Endothelial cell of umbilical vein (primary cell): ENCODE measurements at regions not wholly inside any gene's neighbourhood (a gene's known extent, or its start where the extent isn't known, plus 50 kb on each side); places are given as distances from the start of the nearest gene placed in this dataset.

ENCODE experiments used
- BruUV-seq: library from RNA; stranded (reverse); fragments of 400-500 nt; replicated peaks from 2 replicates; lab custom pipeline; 2021; lab: Mats Ljungman, UMichigan
- CTCF ChIA-PET: fragments of 300-600, 350-600 bp; sonication (Branson Sonifier 250); formaldehyde crosslinking; loops from one replicate; lab custom pipeline; 2021; ENCODE audit warnings: antibody characterized with exemption, inconsistent platforms; lab: Charles Lee
- POLR2A ChIA-PET: fragments of 300-600, 350-600 bp; sonication (Branson Sonifier 250); formaldehyde crosslinking; loops from one replicate; lab custom pipeline; 2021; ENCODE audit warnings: antibody characterized with exemption, inconsistent platforms; lab: Charles Lee
- DNase-seq: peaks from one replicate; pipeline ENCODE4 v3.0.0-alpha.2; 2011; ENCODE audit warnings: low read depth, low spot score
- FAIRE-seq: peaks from 2 replicates; lab custom pipeline; 2011; peaks lifted over from hg19 to GRCh38; lab: Jason Lieb, UNC
- H2AFZ ChIP-seq: 2 replicates; pipeline ENCODE4 v1.6.0; 2012; ENCODE audit warnings: low read depth, low read length, control low read depth, inconsistent platforms
- H3K27ac ChIP-seq: 2 replicates; pipeline ENCODE4 v1.5.1; 2011; ENCODE audit warnings: low read depth, mild to moderate bottlenecking, control low read depth, low read length, moderate library complexity; ENCODE audit not compliant: insufficient read depth
- H3K27me3 ChIP-seq, 2 experiments: 2 replicates each; pipeline versions ENCODE4 v1.6.0 to v1.6.1; 2011; ENCODE audit warnings: low read length in 2 of 2, mixed read lengths in 1 of 2; ENCODE audit not compliant: control insufficient read depth in 2 of 2, insufficient read depth in 2 of 2
- H3K36me3 ChIP-seq, 2 experiments: 2 replicates in 1 of 2; 3 replicates in 1 of 2; pipeline ENCODE4 v1.5.1; 2011; ENCODE audit warnings: low read length in 2 of 2, mild to moderate bottlenecking in 1 of 2, moderate library complexity in 1 of 2; ENCODE audit not compliant: control insufficient read depth in 2 of 2, insufficient read depth in 2 of 2; ENCODE audit errors: extremely low read depth in 1 of 2
- H3K4me1 ChIP-seq: 3 replicates; pipeline ENCODE4 v1.5.1; 2011; ENCODE audit warnings: mild to moderate bottlenecking, low read length; ENCODE audit not compliant: control insufficient read depth, insufficient read depth; ENCODE audit errors: extremely low read depth
- H3K4me2 ChIP-seq: 2 replicates; pipeline ENCODE4 v1.6.1; 2011; ENCODE audit warnings: low read length, control low read depth, mixed read lengths; ENCODE audit not compliant: insufficient read depth
- H3K4me3 ChIP-seq, 3 experiments: fragments of 200-600 bp in 1 of 3; sonication (generic), shearing (Covaris generic) in 1 of 3; replicated peaks in 1 of 3; 2 replicates each; pipeline ENCODE4 v1.5.1; 2011 to 2016; ENCODE audit warnings: control low read depth in 3 of 3, low read length in 3 of 3, mild to moderate bottlenecking in 2 of 3, inconsistent platforms in 1 of 3, low read depth in 1 of 3, moderate library complexity in 1 of 3; ENCODE audit not compliant: insufficient read depth in 1 of 3
- H3K79me2 ChIP-seq: 2 replicates; pipeline ENCODE4 v1.6.0; 2012; ENCODE audit warnings: low read length, inconsistent platforms; ENCODE audit not compliant: control insufficient read depth, insufficient read depth
- H3K9ac ChIP-seq: replicated peaks from 2 replicates; pipeline ENCODE3; 2011; ENCODE audit warnings: low read length, control low read depth; ENCODE audit not compliant: insufficient read depth; ENCODE audit errors: extremely low read depth
- H3K9me1 ChIP-seq: replicated peaks from 3 replicates; pipeline ENCODE4 v1.6.0; 2011; ENCODE audit warnings: mild to moderate bottlenecking, low read length; ENCODE audit not compliant: control insufficient read depth, insufficient read depth; ENCODE audit errors: extremely low read depth
- H3K9me3 ChIP-seq: replicated peaks from 2 replicates; pipeline ENCODE4 v1.5.1; 2012; ENCODE audit warnings: low read length, inconsistent platforms; ENCODE audit not compliant: control insufficient read depth, insufficient read depth
- H4K20me1 ChIP-seq: replicated peaks from 2 replicates; pipeline ENCODE3; 2011; ENCODE audit warnings: mild to moderate bottlenecking, low read length; ENCODE audit not compliant: control insufficient read depth, insufficient read depth; ENCODE audit errors: extremely low read depth
- EZH2 ChIP-seq: IDR thresholded peaks from 2 replicates; pipeline ENCODE4 v1.6.1; 2012; ENCODE audit warnings: borderline replicate concordance, low read depth, mild to moderate bottlenecking, moderate library complexity, low read length, inconsistent platforms; ENCODE audit not compliant: severe bottlenecking
- FOS ChIP-seq: IDR thresholded peaks from 2 replicates; pipeline ENCODE4 v1.6.1; 2011; ENCODE audit warnings: mild to moderate bottlenecking, low read length, moderate library complexity, borderline replicate concordance; ENCODE audit not compliant: insufficient read depth
- GATA2 ChIP-seq: IDR thresholded peaks from 2 replicates; pipeline ENCODE4 v1.7.0; 2011; ENCODE audit warnings: low read depth, mild to moderate bottlenecking, moderate library complexity, mixed read lengths, low read length; ENCODE audit not compliant: insufficient read length, insufficient read depth
- JUN ChIP-seq: IDR thresholded peaks from 2 replicates; pipeline ENCODE4 v1.6.1; 2011; ENCODE audit warnings: borderline replicate concordance, low read depth; ENCODE audit not compliant: insufficient read length, insufficient read depth
- MYC ChIP-seq: IDR thresholded peaks from one replicate; pipeline ENCODE4 v1.6.1; 2011; ENCODE audit warnings: mild to moderate bottlenecking, low read depth, low read length
- POLR2A ChIP-seq: IDR thresholded peaks from 2 replicates; pipeline ENCODE4 v1.6.1; 2012; ENCODE audit warnings: low read depth, mild to moderate bottlenecking, control low read depth, low read length
- POLR2AphosphoS5 ChIP-seq: IDR thresholded peaks from 2 replicates; pipeline ENCODE4 v1.6.1; 2012; ENCODE audit warnings: low read depth, mild to moderate bottlenecking, control low read depth, low read length, moderate library complexity; ENCODE audit not compliant: insufficient read depth
- dilution Hi-C: fragments of 300-500 bp; cut with MboI; formaldehyde crosslinking; loops from one replicate; pipeline ENCODE4 v1.15.0; 2019; ENCODE audit warnings: low sequenced_read_pairs; ENCODE audit not compliant: extremely low pct_ligation_motif_present
- intact Hi-C: fragments of 100-400 bp; cut with micrococcal nuclease; formaldehyde crosslinking; loops from one replicate; pipeline ENCODE4 v1.10.0; 2022
- TF ChIP-seq, protein P1 (sequence below), 2 donors: IDR thresholded peaks; 1 replicate in 1 of 2; 2 replicates in 1 of 2; pipeline ENCODE4 v1.5.1; 2011; ENCODE audit warnings: low read length in 2 of 2, mild to moderate bottlenecking in 2 of 2, moderate library complexity in 2 of 2, control low read depth in 1 of 2, inconsistent platforms in 1 of 2, low read depth in 1 of 2; ENCODE audit not compliant: insufficient read depth in 1 of 2; ENCODE audit errors: extremely low read depth in 1 of 2
- TF ChIP-seq, protein P2 (sequence below): IDR thresholded peaks from 2 replicates; pipeline ENCODE4 v1.6.1; 2011; ENCODE audit not compliant: insufficient read depth, insufficient read length

DNA sequence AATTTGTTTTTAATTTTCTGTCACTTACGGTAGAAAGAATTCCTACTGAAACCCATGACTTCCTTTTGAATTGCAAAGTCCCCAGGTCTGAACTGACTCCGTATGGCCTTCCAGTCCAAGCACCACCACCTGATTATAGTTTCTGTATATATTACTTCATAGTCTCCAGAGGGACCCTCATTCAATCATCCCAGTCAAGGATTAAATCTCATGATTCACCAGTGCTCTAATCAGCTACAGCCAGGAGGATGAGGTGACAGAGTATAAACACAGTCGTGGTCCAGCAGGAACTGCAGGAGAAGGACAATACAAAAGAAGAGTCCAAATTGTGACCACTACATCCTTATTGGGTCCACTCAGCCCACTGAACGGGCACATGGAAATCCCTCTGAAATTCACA is 418.9 kb upstream of the C16orf82 start:
- no peaks in the 10 kb centered on the region for H3K4me1 ChIP-seq
- CTCF ChIA-PET = no interaction called here
- no peak overlapping the region for H3K27ac ChIP-seq
- BruUV-seq = no TSS peak
- H4K20me1 ChIP-seq = no peaks in the 10 kb centered on the region
- no peaks in the 10 kb centered on the region for H3K27me3 ChIP-seq
- no peaks in the 10 kb centered on the region for H3K79me2 ChIP-seq
- no peaks in the 10 kb centered on the region for H3K9me1 ChIP-seq
- TF ChIP-seq MYC (no peak), POLR2AphosphoS5 (no peak), GATA2 (no peak), EZH2 (no peak), POLR2A (no peak)
- TF ChIP-seq, protein P1, sequence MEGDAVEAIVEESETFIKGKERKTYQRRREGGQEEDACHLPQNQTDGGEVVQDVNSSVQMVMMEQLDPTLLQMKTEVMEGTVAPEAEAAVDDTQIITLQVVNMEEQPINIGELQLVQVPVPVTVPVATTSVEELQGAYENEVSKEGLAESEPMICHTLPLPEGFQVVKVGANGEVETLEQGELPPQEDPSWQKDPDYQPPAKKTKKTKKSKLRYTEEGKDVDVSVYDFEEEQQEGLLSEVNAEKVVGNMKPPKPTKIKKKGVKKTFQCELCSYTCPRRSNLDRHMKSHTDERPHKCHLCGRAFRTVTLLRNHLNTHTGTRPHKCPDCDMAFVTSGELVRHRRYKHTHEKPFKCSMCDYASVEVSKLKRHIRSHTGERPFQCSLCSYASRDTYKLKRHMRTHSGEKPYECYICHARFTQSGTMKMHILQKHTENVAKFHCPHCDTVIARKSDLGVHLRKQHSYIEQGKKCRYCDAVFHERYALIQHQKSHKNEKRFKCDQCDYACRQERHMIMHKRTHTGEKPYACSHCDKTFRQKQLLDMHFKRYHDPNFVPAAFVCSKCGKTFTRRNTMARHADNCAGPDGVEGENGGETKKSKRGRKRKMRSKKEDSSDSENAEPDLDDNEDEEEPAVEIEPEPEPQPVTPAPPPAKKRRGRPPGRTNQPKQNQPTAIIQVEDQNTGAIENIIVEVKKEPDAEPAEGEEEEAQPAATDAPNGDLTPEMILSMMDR (IDR thresholded peaks at IDR 0.05; ENCODE audit: extremely low read depth in 1 of 2, insufficient read depth in 1 of 2, low read depth in 1 of 2, low read length in 2 of 2) = no peak
- TF ChIP-seq, protein P2, sequence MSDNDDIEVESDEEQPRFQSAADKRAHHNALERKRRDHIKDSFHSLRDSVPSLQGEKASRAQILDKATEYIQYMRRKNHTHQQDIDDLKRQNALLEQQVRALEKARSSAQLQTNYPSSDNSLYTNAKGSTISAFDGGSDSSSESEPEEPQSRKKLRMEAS = no peak
- no peak overlapping the region for H3K9ac ChIP-seq
- no peak for DNase-seq
- dilution Hi-C loops = no loop called here
- intact Hi-C loops = no loop called here
- POLR2A ChIA-PET = no interaction called here
- no peak overlapping the region for H3K4me3 ChIP-seq
- H3K9me3 ChIP-seq = peaks cover 3% of the 10 kb centered on the region
- FAIRE-seq = no peak
- H2AFZ ChIP-seq = no peak overlapping the region
- H3K4me2 ChIP-seq = no peak overlapping the region
- H3K36me3 ChIP-seq = no peaks in the 10 kb centered on the region

DNA sequence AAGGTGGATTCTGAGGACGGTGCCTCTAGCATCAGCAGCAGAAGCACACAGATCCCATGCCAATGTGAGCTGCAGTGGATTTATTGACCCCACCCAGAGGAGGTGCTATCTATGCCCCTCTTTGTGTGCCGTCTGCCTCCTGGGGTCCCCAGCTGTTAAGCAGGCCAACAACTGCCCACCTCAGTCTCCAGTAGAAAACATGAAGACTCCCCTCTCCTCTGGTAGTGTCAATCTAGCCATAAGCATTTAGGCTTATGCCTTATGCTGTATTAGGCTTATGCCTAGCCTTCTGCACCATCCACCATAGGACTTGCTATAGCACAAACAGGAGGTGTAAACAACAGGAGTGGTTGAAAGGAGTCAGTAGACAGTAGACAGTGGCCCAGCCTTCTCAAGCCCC is 417.9 kb upstream of the C16orf82 start:
- Histone ChIP-seq H2AFZ (no peak overlapping the region), H3K27ac (no peak overlapping the region), H3K36me3 (no peaks in the 10 kb centered on the region), H4K20me1 (no peaks in the 10 kb centered on the region), H3K9ac (no peak overlapping the region), H3K4me2 (no peak overlapping the region), H3K9me1 (no peaks in the 10 kb centered on the region), H3K9me3 (peaks cover 3% of the 10 kb centered on the region), H3K27me3 (no peaks in the 10 kb centered on the region), H3K4me1 (no peaks in the 10 kb centered on the region), H3K4me3 (no peak overlapping the region), H3K79me2 (no peaks in the 10 kb centered on the region)
- FAIRE-seq (no peak), DNase-seq (no peak)
- intact Hi-C loops (no loop called here), dilution Hi-C loops (no loop called here)
- TF ChIP-seq GATA2 (no peak), EZH2 (no peak), FOS (no peak), POLR2AphosphoS5 (no peak), MYC (no peak), POLR2A (no peak), JUN (no peak)
- TF ChIP-seq, protein P1 (IDR thresholded peaks at IDR 0.05; ENCODE audit: extremely low read depth in 1 of 2, insufficient read depth in 1 of 2, low read depth in 1 of 2, low read length in 2 of 2) = no peak
- TF ChIP-seq, protein P2 = no peak
- CTCF ChIA-PET = no interaction called here
- POLR2A ChIA-PET = no interaction called here
- no TSS peak for BruUV-seq
